HEK293T (cell line): ENCODE measurements at regions not wholly inside any gene's neighbourhood (a gene's known extent, or its start where the extent isn't known, plus 50 kb on each side); places are given as distances from the start of the nearest gene placed in this dataset.

Experiments
- CTCF ChIA-PET: fragments of 350-600 bp; formaldehyde crosslinking; extraction: SDS; loops from one replicate; lab custom pipeline; 2021; ENCODE audit warnings: antibody characterized with exemption, inconsistent platforms; lab: Yijun Ruan, JAX
- POLR2A ChIA-PET: fragments of 350-600 bp; formaldehyde crosslinking; extraction: SDS; loops from one replicate; lab custom pipeline; 2020; ENCODE audit warnings: antibody characterized with exemption, inconsistent platforms; lab: Yijun Ruan, JAX
- DNase-seq: peaks from one replicate; pipeline ENCODE4 v3.0.0; 2012; ENCODE audit warnings: mixed read lengths; ENCODE audit errors: extremely low spot score
- ARNT ChIP-seq: fragments of 450-650 bp; IDR thresholded peaks from 2 replicates; pipeline ENCODE4 v1.6.1; 2017; ENCODE audit warnings: mild to moderate bottlenecking
- BHLHE40 ChIP-seq: fragments of 450-650 bp; IDR thresholded peaks from 2 replicates; pipeline ENCODE4 v1.6.1; 2016; ENCODE audit warnings: mild to moderate bottlenecking, moderate library complexity, borderline replicate concordance
- CTBP1 ChIP-seq: fragments of 450-650 bp; IDR thresholded peaks from 2 replicates; pipeline ENCODE4 v1.6.1; 2016; ENCODE audit warnings: borderline replicate concordance
- ELF4 ChIP-seq: fragments of 450-650 bp; IDR thresholded peaks from 2 replicates; pipeline ENCODE4 v1.6.1; 2017; ENCODE audit warnings: antibody characterized with exemption
- FOXA1 ChIP-seq: fragments of 450-650 bp; IDR thresholded peaks from 2 replicates; pipeline ENCODE4 v1.6.1; 2016; ENCODE audit warnings: mild to moderate bottlenecking
- FOXK2 ChIP-seq: fragments of 450-650 bp; IDR thresholded peaks from 2 replicates; pipeline ENCODE4 v1.6.1; 2016; ENCODE audit warnings: mild to moderate bottlenecking
- FOXM1 ChIP-seq: fragments of 450-650 bp; IDR thresholded peaks from 2 replicates; pipeline ENCODE4 v1.6.1; 2017; ENCODE audit warnings: mild to moderate bottlenecking, borderline replicate concordance
- HDGF ChIP-seq: fragments of 450-650 bp; IDR thresholded peaks from 2 replicates; pipeline ENCODE4 v1.6.1; 2017; ENCODE audit warnings: antibody characterized with exemption, borderline replicate concordance
- L3MBTL2 ChIP-seq: fragments of 450-650 bp; conservative IDR thresholded peaks from 2 replicates; pipeline ENCODE4 v1.6.1; 2016; ENCODE audit warnings: mild to moderate bottlenecking
- LEF1 ChIP-seq: fragments of 450-650 bp; IDR thresholded peaks from 2 replicates; pipeline ENCODE4 v1.6.1; 2017; ENCODE audit warnings: mild to moderate bottlenecking, borderline replicate concordance
- NFRKB ChIP-seq: fragments of 450-650 bp; IDR thresholded peaks from 2 replicates; pipeline ENCODE4 v1.6.1; 2016; ENCODE audit warnings: mild to moderate bottlenecking, moderate library complexity
- SP1 ChIP-seq: fragments of 450-650 bp; IDR thresholded peaks from 2 replicates; pipeline ENCODE4 v1.6.1; 2017
- SUZ12 ChIP-seq: fragments of 450-650 bp; IDR thresholded peaks from 2 replicates; pipeline ENCODE4 v1.6.1; 2016; ENCODE audit warnings: mild to moderate bottlenecking
- TARDBP ChIP-seq: fragments of 450-650 bp; IDR thresholded peaks from 2 replicates; pipeline ENCODE4 v1.6.1; 2016
- ZNF384 ChIP-seq: fragments of 450-650 bp; IDR thresholded peaks from 2 replicates; pipeline ENCODE4 v1.6.1; 2016
- TF ChIP-seq, protein P1 (sequence below): fragments of 450-650 bp; IDR thresholded peaks from 2 replicates; pipeline ENCODE4 v1.6.1; 2016

DNA sequence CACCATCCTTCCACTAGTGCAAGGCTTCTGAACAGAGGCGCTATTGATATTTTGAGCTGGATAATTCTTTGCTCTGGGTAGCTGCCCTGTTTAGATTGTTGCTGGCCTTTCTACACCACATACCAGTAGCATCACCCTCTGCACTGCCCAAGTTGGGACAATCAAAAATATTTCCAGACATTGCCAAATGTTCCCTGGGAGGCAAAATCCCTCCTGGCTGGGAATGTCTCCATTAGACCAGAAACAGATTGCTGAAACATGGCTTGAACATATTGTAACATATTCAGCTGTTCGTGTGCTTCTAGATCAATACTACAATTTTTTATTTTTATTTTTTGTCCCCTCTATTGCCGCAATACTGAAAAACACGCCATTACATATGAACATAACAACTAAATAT lies 174.6 kb downstream of the ABCA8 start:
- ChIA-PET POLR2A (no interaction called here), CTCF (interaction anchor here (1.1 kb wide), 1 partner anchor 8 kb away, joined by 3 read pairs; no protein-coding TSS in a partner anchor)
- TF ChIP-seq FOXM1 (no peak), ZNF384 (no peak), FOXK2 (no peak), LEF1 (no peak), SUZ12 (no peak), ARNT (no peak), NFRKB (no peak), CTBP1 (no peak), HDGF (no peak)

DNA sequence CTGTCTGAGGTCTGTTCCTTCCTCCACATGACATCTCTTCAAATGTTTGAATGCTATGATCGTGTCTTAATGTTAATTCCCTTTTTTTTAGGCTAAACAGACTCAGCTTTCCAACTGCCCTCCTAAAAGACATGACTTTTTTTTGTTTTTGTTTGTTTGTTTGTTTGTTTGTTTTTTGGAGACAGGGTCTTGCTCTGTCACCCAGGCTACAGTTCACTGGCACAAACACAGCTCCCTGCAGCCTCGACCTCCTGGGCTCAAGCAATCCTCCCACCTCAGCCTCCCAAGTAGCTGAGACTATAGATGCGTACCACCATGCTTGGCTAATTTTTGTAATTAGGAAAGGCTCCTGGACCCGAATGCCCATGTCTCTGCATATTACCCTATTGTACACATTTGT lies 176.5 kb downstream of the ABCA8 start:
- CTCF ChIA-PET: interaction anchor here (0.6 to 0.7 kb wide), 2 partner anchors 316 to 618 kb away, joined by 3 read pairs; no protein-coding TSS in a partner anchor
- no peak for DNase-seq
- no peak for TF ChIP-seq FOXM1
- no peak for TF ChIP-seq FOXA1
- TF ChIP-seq, protein P1, sequence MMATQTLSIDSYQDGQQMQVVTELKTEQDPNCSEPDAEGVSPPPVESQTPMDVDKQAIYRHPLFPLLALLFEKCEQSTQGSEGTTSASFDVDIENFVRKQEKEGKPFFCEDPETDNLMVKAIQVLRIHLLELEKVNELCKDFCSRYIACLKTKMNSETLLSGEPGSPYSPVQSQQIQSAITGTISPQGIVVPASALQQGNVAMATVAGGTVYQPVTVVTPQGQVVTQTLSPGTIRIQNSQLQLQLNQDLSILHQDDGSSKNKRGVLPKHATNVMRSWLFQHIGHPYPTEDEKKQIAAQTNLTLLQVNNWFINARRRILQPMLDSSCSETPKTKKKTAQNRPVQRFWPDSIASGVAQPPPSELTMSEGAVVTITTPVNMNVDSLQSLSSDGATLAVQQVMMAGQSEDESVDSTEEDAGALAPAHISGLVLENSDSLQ: no peak
- no peak for TF ChIP-seq CTBP1
- no peak for TF ChIP-seq L3MBTL2
- POLR2A ChIA-PET: no interaction called here

More for the DNA sequence above, 174.6 kb downstream of the ABCA8 start:
- no peak for DNase-seq

- no peak for DNase-seq
- ChIA-PET CTCF (interaction anchor here (0.7 kb wide), 1 partner anchor 316 kb away, joined by 3 read pairs; no protein-coding TSS in a partner anchor), POLR2A (no interaction called here)
- TF ChIP-seq, protein P1: no peak
- TF ChIP-seq NFRKB: no peak
- no peak for TF ChIP-seq HDGF
- TF ChIP-seq TARDBP: no peak
- TF ChIP-seq ZNF384: no peak
- TF ChIP-seq FOXA1: no peak
Observed at GRCh38 chr17:68777856-68778694, 176.9 kb upstream of the FAM20A start.

GRCh38 chr17:68777243-68777855 lies 176.2 kb upstream of the FAM20A start:
- ChIA-PET POLR2A (no interaction called here), CTCF (interaction anchor here (1.2 kb wide), 1 partner anchor 461 kb away, joined by 3 read pairs; no protein-coding TSS in a partner anchor)
- DNase-seq: peak; percentile 58
- TF ChIP-seq LEF1 (no peak), NFRKB (no peak), FOXM1 (no peak), ZNF384 (no peak), FOXK2 (no peak), SP1 (no peak), ARNT (no peak), CTBP1 (no peak), ELF4 (no peak)
- TF ChIP-seq, protein P1: no peak

DNA sequence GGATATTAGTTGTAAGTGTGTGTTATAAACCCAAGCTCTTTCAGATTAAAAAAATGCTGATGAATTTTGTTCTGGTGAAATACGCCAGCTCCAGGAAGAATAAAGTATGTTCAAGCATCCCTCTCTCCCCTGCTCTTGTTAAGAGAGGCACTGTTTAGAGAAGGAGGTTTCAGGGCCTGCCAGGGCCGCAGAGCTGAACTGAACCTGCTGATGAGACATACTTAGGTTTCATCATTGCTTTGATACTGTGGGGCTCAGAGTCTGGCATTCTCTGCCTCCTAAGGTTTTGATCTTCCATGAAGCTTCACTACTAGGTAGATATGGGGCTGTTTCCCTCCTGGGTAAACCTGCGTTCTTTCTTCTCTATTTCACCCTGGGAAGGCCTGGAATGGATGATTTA lies 175.3 kb upstream of the FAM20A start:
- CTCF ChIA-PET: interaction anchor here (1.2 to 1.6 kb wide), 2 partner anchors 459 to 462 kb away, joined by 3 to 6 read pairs; no protein-coding TSS in a partner anchor
- no peak for TF ChIP-seq BHLHE40
- TF ChIP-seq TARDBP: no peak
- TF ChIP-seq ZNF384: no peak
- TF ChIP-seq FOXM1: no peak
- TF ChIP-seq SUZ12: no peak
- no peak for TF ChIP-seq SP1
- TF ChIP-seq HDGF: no peak
- no peak for TF ChIP-seq L3MBTL2
- TF ChIP-seq CTBP1: no peak
- TF ChIP-seq NFRKB: no peak
- TF ChIP-seq FOXA1: no peak
- TF ChIP-seq, protein P1: no peak
- TF ChIP-seq ARNT: no peak
- no peak for TF ChIP-seq ELF4
- TF ChIP-seq FOXK2: no peak
- no peak for DNase-seq
- POLR2A ChIA-PET: no interaction called here
